ENCODE measurements at regions not wholly inside any gene's neighbourhood (a gene's known extent, or its start where the extent isn't known, plus 50 kb on each side); places are given as distances from the start of the nearest gene placed in this dataset.

DNA sequence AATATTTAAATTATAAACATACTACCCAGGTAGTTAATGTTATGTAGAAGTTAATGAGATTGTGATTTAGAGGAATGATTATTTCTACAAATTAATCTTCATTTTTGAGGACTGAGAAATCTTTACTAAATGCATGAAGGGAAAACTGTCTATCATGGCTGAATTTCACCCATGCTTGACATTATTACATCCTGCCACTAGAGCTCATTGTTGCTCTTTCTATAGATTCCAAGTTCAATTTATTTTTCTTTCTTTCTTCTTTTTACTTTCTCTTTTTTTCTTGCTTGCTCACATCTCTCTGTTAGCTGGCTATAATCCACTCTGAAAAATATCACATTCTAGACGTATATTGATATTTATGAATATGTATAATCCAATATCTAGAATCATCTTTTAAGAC, 505.0 kb upstream of the KLHL1 start:
- no peak for TF ChIP-seq POLR2A (IDR thresholded peaks at IDR 0.05; ENCODE audit: low read length)
- no peak for TF ChIP-seq GATA1 (IDR thresholded peaks at IDR 0.05; ENCODE audit: low read depth, low read length)

All from erythroblast (primary cell).